Psoas muscle (tissue), 7 donors: ENCODE measurements at regions not wholly inside any gene's neighbourhood (a gene's known extent, or its start where the extent isn't known, plus 50 kb on each side); places are given as distances from the start of the nearest gene placed in this dataset.

ENCODE experiments used
- ATAC-seq, 4 donors: fragments of 200-7000 bp; cut with Tn5 transposase; one replicate each; pipeline ENCODE4 v1.9.1; 2020; ENCODE audit warnings: moderate library complexity in 3 of 4, mild to moderate bottlenecking in 2 of 4
- DNase-seq, 2 donors: peaks; one replicate each; pipeline ENCODE4 v3.0.0-alpha.2; 2020
- H3K27ac ChIP-seq: fragments of 200-600 bp; one replicate; pipeline ENCODE4 v1.8.0; 2022
- H3K27me3 ChIP-seq, 3 donors: fragments of 200-600 bp in 1 of 3; one replicate each; pipeline versions ENCODE4 v1.6.1 to v1.8.0; 2013 to 2022; ENCODE audit warnings: low read length in 2 of 3, mild to moderate bottlenecking in 2 of 3, moderate library complexity in 1 of 3; ENCODE audit not compliant: insufficient read depth in 3 of 3
- H3K36me3 ChIP-seq, 2 donors: fragments of 200-600 bp in 1 of 2; one replicate each; pipeline versions ENCODE4 v1.6.1 to v1.8.0; 2013 to 2022; ENCODE audit warnings: low read depth in 1 of 2, mild to moderate bottlenecking in 1 of 2, moderate library complexity in 1 of 2; ENCODE audit not compliant: insufficient read depth in 1 of 2
- H3K4me1 ChIP-seq: fragments of 200-600 bp; one replicate; pipeline ENCODE4 v1.8.0; 2022
- H3K4me3 ChIP-seq: fragments of 200-600 bp; one replicate; pipeline ENCODE4 v1.8.0; 2022; ENCODE audit warnings: mild to moderate bottlenecking
- H3K9me3 ChIP-seq: fragments of 200-600 bp; one replicate; pipeline ENCODE4 v1.8.0; 2022
- CTCF ChIP-seq: fragments of 200-600 bp; IDR thresholded peaks from one replicate; pipeline ENCODE4 v1.8.0; 2022; ENCODE audit warnings: antibody characterized with exemption
- WGBS, 3 donors: extraction: QIAGEN DNeasy Blood & Tissue Kit; methylation state at CpG; one replicate each; pipeline versions ENCODE4 v1.1.6 to v1.1.7; 2013; 5-methylcytosine and 5-hydroxymethylcytosine counted together
- intact Hi-C, 2 donors: fragments of 100-400 bp; cut with DNase I; formaldehyde crosslinking; loops; one replicate each; pipeline versions ENCODE4 v1.11.0 to v1.14.2; 2022
- donor health status: healthy with polysubstance abuse.
- donor health status: DM: no; HTN: no; CAD: no; lungs with moderate emphysema.
- donor health status: Bipolar disorder and iron deficiency.
- donor health status: healthy.
- donor health status: DM: yes; HTN: yes; CAD: no.
- donor health status: DM: no; HTN: no; CAD: no.
- donor health status: DM: yes; HTN: yes; CAD: no.

- H3K36me3 ChIP-seq: no peaks in the 10 kb centered on the region
- no peaks in the 10 kb centered on the region for H3K27me3 ChIP-seq
- intact Hi-C loops: no loop called here
- DNase-seq (no peak), ATAC-seq (no peak)
- no peaks in the 10 kb centered on the region for H3K4me1 ChIP-seq
- 88 to 95% (median 91%) methylated on average over 6 of the region's 6 CpGs for WGBS, 3 donors
- no peak overlapping the region for H3K27ac ChIP-seq
- TF ChIP-seq CTCF: no peak
- H3K9me3 ChIP-seq: peaks cover 5% of the 10 kb centered on the region
- H3K4me3 ChIP-seq: no peak overlapping the region
These were observed 51.0 kb upstream of the LPP start for GRCh38 chr3:188102861-188103547.

- no peak overlapping the region for H3K4me3 ChIP-seq
- no peak for TF ChIP-seq CTCF
- no peak for ATAC-seq
- intact Hi-C loops: no loop called here
- H3K4me1 ChIP-seq: no peaks in the 10 kb centered on the region
- H3K27ac ChIP-seq: no peak overlapping the region
- H3K36me3 ChIP-seq: no peaks in the 10 kb centered on the region
- WGBS, 3 donors: 78 to 92% (median 89%) methylated on average over 5 of the region's 5 CpGs
- H3K27me3 ChIP-seq: no peaks in the 10 kb centered on the region
- peaks cover 5% of the 10 kb centered on the region for H3K9me3 ChIP-seq
- DNase-seq: no peak
These were observed 49.9 kb upstream of the LPP start for GRCh38 chr3:188104050-188104449.
